ENCODE measurements at regions not wholly inside any gene's neighbourhood (a gene's known extent, or its start where the extent isn't known, plus 50 kb on each side); places are given as distances from the start of the nearest gene placed in this dataset.

DNA sequence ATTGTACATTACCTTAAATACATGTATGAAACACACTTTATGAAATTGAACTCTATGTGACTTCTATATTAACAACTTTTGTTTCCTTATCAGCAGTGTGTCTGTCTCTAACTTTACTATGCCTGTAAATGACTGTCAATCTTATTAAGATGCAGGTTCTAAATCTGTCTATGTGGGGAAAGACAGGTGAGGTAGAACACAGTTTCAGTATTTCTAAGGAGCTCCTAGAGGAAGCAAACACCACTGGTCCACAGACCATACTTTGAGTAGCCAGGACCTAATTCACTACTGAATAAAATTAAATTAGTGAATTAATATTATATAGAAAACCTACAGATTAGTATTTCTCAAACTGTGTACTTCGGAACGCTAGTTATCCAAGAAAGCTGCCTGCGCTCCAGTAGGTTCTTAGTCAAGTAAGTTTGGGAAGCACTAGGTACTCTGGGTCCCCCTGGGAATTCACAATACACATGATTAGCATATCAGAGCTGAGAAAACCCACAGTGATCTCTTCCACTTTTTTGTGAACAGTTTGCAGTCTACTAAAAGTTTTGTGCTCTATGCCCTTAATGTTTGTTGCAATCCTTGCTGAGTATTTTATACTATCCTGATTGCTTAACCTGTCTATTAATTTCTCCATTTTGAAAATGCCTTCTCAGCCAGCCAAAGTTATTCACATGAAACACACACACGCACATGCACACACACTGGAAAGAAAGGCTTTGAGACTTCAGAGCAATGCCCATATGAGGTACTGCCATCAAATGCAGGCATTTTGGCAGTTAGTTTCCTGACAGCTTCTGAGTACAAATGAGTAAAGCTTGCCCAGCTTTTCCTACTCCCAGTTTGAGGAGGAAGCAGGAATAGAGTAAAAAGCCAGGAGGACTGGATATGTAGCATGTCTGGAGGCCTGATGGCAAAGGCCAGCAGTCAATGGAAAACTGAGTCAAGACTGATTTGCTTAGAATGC lies 133.6 kb upstream of the CPEB2 start (continued):
- TF ChIP-seq, protein P1, sequence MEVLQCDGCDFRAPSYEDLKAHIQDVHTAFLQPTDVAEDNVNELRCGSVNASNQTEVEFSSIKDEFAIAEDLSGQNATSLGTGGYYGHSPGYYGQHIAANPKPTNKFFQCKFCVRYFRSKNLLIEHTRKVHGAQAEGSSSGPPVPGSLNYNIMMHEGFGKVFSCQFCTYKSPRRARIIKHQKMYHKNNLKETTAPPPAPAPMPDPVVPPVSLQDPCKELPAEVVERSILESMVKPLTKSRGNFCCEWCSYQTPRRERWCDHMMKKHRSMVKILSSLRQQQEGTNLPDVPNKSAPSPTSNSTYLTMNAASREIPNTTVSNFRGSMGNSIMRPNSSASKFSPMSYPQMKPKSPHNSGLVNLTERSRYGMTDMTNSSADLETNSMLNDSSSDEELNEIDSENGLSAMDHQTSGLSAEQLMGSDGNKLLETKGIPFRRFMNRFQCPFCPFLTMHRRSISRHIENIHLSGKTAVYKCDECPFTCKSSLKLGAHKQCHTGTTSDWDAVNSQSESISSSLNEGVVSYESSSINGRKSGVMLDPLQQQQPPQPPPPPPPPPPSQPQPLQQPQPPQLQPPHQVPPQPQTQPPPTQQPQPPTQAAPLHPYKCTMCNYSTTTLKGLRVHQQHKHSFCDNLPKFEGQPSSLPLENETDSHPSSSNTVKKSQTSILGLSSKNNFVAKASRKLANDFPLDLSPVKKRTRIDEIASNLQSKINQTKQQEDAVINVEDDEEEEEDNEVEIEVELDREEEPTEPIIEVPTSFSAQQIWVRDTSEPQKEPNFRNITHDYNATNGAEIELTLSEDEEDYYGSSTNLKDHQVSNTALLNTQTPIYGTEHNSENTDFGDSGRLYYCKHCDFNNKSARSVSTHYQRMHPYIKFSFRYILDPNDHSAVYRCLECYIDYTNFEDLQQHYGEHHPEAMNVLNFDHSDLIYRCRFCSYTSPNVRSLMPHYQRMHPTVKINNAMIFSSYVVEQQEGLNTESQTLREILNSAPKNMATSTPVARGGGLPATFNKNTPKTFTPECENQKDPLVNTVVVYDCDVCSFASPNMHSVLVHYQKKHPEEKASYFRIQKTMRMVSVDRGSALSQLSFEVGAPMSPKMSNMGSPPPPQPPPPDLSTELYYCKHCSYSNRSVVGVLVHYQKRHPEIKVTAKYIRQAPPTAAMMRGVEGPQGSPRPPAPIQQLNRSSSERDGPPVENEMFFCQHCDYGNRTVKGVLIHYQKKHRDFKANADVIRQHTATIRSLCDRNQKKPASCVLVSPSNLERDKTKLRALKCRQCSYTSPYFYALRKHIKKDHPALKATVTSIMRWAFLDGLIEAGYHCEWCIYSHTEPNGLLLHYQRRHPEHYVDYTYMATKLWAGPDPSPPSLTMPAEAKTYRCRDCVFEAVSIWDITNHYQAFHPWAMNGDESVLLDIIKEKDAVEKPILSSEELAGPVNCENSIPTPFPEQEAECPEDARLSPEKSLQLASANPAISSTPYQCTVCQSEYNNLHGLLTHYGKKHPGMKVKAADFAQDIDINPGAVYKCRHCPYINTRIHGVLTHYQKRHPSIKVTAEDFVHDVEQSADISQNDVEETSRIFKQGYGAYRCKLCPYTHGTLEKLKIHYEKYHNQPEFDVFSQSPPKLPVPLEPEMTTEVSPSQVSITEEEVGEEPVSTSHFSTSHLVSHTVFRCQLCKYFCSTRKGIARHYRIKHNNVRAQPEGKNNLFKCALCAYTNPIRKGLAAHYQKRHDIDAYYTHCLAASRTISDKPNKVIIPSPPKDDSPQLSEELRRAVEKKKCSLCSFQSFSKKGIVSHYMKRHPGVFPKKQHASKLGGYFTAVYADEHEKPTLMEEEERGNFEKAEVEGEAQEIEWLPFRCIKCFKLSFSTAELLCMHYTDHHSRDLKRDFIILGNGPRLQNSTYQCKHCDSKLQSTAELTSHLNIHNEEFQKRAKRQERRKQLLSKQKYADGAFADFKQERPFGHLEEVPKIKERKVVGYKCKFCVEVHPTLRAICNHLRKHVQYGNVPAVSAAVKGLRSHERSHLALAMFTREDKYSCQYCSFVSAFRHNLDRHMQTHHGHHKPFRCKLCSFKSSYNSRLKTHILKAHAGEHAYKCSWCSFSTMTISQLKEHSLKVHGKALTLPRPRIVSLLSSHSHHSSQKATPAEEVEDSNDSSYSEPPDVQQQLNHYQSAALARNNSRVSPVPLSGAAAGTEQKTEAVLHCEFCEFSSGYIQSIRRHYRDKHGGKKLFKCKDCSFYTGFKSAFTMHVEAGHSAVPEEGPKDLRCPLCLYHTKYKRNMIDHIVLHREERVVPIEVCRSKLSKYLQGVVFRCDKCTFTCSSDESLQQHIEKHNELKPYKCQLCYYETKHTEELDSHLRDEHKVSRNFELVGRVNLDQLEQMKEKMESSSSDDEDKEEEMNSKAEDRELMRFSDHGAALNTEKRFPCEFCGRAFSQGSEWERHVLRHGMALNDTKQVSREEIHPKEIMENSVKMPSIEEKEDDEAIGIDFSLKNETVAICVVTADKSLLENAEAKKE (CRISPR knock-in tag; IDR thresholded peaks at IDR 0.05), result no peak
- TF ChIP-seq EZH2 (IDR thresholded peaks at IDR 0.05; ENCODE audit: low read depth, unreplicated experiment) (no peak), ZNF331 (CRISPR knock-in tag; IDR thresholded peaks at IDR 0.05; ENCODE audit: low read depth) (no peak), NANOG (IDR thresholded peaks at IDR 0.05; ENCODE audit: borderline replicate concordance) (no peak), JUNB (IDR thresholded peaks at IDR 0.05; ENCODE audit: unreplicated experiment) (no peak), POLR2AphosphoS5 (IDR thresholded peaks at IDR 0.05; ENCODE audit: low read depth) (no peak), EZH2phosphoT487 (IDR thresholded peaks at IDR 0.05; ENCODE audit: unreplicated experiment) (no peak), ZNF114 (CRISPR knock-in tag; IDR thresholded peaks at IDR 0.05) (no peak)
- TF ChIP-seq, protein P2, sequence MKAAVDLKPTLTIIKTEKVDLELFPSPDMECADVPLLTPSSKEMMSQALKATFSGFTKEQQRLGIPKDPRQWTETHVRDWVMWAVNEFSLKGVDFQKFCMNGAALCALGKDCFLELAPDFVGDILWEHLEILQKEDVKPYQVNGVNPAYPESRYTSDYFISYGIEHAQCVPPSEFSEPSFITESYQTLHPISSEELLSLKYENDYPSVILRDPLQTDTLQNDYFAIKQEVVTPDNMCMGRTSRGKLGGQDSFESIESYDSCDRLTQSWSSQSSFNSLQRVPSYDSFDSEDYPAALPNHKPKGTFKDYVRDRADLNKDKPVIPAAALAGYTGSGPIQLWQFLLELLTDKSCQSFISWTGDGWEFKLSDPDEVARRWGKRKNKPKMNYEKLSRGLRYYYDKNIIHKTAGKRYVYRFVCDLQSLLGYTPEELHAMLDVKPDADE (IDR thresholded peaks at IDR 0.05), result no peak
- TF ChIP-seq, protein P3, sequence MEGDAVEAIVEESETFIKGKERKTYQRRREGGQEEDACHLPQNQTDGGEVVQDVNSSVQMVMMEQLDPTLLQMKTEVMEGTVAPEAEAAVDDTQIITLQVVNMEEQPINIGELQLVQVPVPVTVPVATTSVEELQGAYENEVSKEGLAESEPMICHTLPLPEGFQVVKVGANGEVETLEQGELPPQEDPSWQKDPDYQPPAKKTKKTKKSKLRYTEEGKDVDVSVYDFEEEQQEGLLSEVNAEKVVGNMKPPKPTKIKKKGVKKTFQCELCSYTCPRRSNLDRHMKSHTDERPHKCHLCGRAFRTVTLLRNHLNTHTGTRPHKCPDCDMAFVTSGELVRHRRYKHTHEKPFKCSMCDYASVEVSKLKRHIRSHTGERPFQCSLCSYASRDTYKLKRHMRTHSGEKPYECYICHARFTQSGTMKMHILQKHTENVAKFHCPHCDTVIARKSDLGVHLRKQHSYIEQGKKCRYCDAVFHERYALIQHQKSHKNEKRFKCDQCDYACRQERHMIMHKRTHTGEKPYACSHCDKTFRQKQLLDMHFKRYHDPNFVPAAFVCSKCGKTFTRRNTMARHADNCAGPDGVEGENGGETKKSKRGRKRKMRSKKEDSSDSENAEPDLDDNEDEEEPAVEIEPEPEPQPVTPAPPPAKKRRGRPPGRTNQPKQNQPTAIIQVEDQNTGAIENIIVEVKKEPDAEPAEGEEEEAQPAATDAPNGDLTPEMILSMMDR (conservative IDR thresholded peaks at IDR 0.05; ENCODE audit: low read depth in 2 of 2), result no peak

Measured in GM23338 (cell line).